H9 (cell line): ENCODE measurements at regions not wholly inside any gene's neighbourhood (a gene's known extent, or its start where the extent isn't known, plus 50 kb on each side); places are given as distances from the start of the nearest gene placed in this dataset.

Source experiments
- DNase-seq: peaks from one replicate; pipeline ENCODE4 v3.0.0-alpha.2; 2017
- H2AFZ ChIP-seq: one replicate; pipeline ENCODE4 v1.6.1; 2013; ENCODE audit warnings: mild to moderate bottlenecking, low read length, control low read depth, moderate library complexity
- H2AK5ac ChIP-seq: 2 replicates; pipeline ENCODE4 v1.6.1; 2013; ENCODE audit warnings: low read length, control low read depth, mixed read lengths; ENCODE audit not compliant: insufficient read length
- H2BK120ac ChIP-seq: one replicate; pipeline ENCODE4 v1.6.1; 2013; ENCODE audit warnings: low read depth, mild to moderate bottlenecking, low read length, control low read depth, inconsistent platforms; ENCODE audit not compliant: poor library complexity, severe bottlenecking
- H2BK12ac ChIP-seq: 2 replicates; pipeline ENCODE4 v1.6.1; 2013; ENCODE audit warnings: low read length, control low read depth, mixed read lengths, low read depth; ENCODE audit not compliant: insufficient read length
- H2BK15ac ChIP-seq: 2 replicates; pipeline ENCODE4 v1.6.1; 2013; ENCODE audit warnings: low read depth, low read length, control low read depth
- H2BK20ac ChIP-seq: one replicate; pipeline ENCODE4 v1.6.1; 2013; ENCODE audit warnings: low read depth, mild to moderate bottlenecking, low read length, control low read depth, inconsistent platforms; ENCODE audit not compliant: poor library complexity, severe bottlenecking
- H2BK5ac ChIP-seq: 2 replicates; pipeline ENCODE4 v1.6.1; 2013; ENCODE audit warnings: low read length, control low read depth, mixed read lengths; ENCODE audit not compliant: insufficient read length
- H3K14ac ChIP-seq: 2 replicates; pipeline ENCODE4 v1.6.1; 2013; ENCODE audit warnings: low read length, control low read depth; ENCODE audit not compliant: insufficient read depth
- H3K18ac ChIP-seq: 2 replicates; pipeline ENCODE4 v1.6.1; 2013; ENCODE audit warnings: low read depth, mild to moderate bottlenecking, mixed read lengths, low read length, control low read depth; ENCODE audit not compliant: insufficient read length
- H3K23ac ChIP-seq: 2 replicates; pipeline ENCODE4 v1.6.1; 2013; ENCODE audit warnings: low read length, control low read depth, mixed read lengths, low read depth; ENCODE audit not compliant: insufficient read length
- H3K23me2 ChIP-seq: 2 replicates; pipeline ENCODE4 v1.6.1; 2013; ENCODE audit warnings: low read depth, mild to moderate bottlenecking, mixed read lengths, low read length, control low read depth; ENCODE audit not compliant: insufficient read length, poor library complexity, severe bottlenecking
- H3K27ac ChIP-seq: 2 replicates; pipeline ENCODE4 v1.5.1; 2013; ENCODE audit warnings: low read length, control low read depth, mixed read lengths, low read depth; ENCODE audit not compliant: insufficient read length
- H3K27me3 ChIP-seq: 2 replicates; pipeline ENCODE4 v1.6.1; 2013; ENCODE audit warnings: low read length, control low read depth, inconsistent platforms; ENCODE audit not compliant: insufficient read depth
- H3K4ac ChIP-seq: 2 replicates; pipeline ENCODE4 v1.6.1; 2013; ENCODE audit warnings: low read depth, mild to moderate bottlenecking, control low read depth, inconsistent platforms, low read length, moderate library complexity
- H3K4me1 ChIP-seq: 2 replicates; pipeline ENCODE4 v1.6.1; 2013; ENCODE audit warnings: low read length, control low read depth, inconsistent platforms; ENCODE audit not compliant: insufficient read depth
- H3K4me2 ChIP-seq: 2 replicates; pipeline ENCODE4 v1.6.1; 2013; ENCODE audit warnings: low read length, control low read depth, mixed read lengths; ENCODE audit not compliant: insufficient read length, insufficient read depth
- H3K56ac ChIP-seq: 2 replicates; pipeline ENCODE4 v1.6.1; 2013; ENCODE audit warnings: low read depth, mild to moderate bottlenecking, mixed read lengths, low read length, control low read depth; ENCODE audit not compliant: insufficient read length
- H3K79me1 ChIP-seq: 2 replicates; pipeline ENCODE4 v1.6.1; 2013; ENCODE audit warnings: low read depth, mild to moderate bottlenecking, moderate library complexity, low read length, control low read depth, inconsistent platforms; ENCODE audit not compliant: insufficient read depth, poor library complexity, severe bottlenecking
- H3K79me2 ChIP-seq: 2 replicates; pipeline ENCODE4 v1.6.1; 2013; ENCODE audit warnings: low read length, control low read depth, inconsistent platforms; ENCODE audit not compliant: insufficient read depth
- H3K9ac ChIP-seq: 2 replicates; pipeline ENCODE4 v1.6.1; 2013; ENCODE audit warnings: low read length, control low read depth, mixed read lengths; ENCODE audit not compliant: insufficient read length; ENCODE audit errors: extremely low read depth
- H3K9me3 ChIP-seq: one replicate; pipeline ENCODE4 v1.6.1; 2013; ENCODE audit warnings: low read depth, low read length, inconsistent platforms; ENCODE audit not compliant: control insufficient read depth
- H3T11ph ChIP-seq: one replicate; pipeline ENCODE4 v1.6.1; 2013; ENCODE audit warnings: mild to moderate bottlenecking, low read length, control low read depth, inconsistent platforms
- H4K20me1 ChIP-seq: one replicate; pipeline ENCODE4 v1.6.1; 2013; ENCODE audit not compliant: control insufficient read depth, insufficient read length, insufficient read depth
- H4K5ac ChIP-seq: 2 replicates; pipeline ENCODE4 v1.6.1; 2013; ENCODE audit warnings: low read depth, mild to moderate bottlenecking, mixed read lengths, low read length, control low read depth; ENCODE audit not compliant: insufficient read length
- H4K8ac ChIP-seq: replicated peaks from 2 replicates; pipeline ENCODE4 v1.6.1; 2013; ENCODE audit warnings: low read length, control low read depth, mixed read lengths, low read depth; ENCODE audit not compliant: insufficient read length
- H4K91ac ChIP-seq: 2 replicates; pipeline ENCODE4 v1.6.1; 2013; ENCODE audit warnings: low read depth, mild to moderate bottlenecking, moderate library complexity, mixed read lengths, low read length, control low read depth; ENCODE audit not compliant: insufficient read length
- H3K27ac Mint-ChIP-seq, 3 experiments: 2 replicates in 2 of 3; 3 replicates in 1 of 3; pipeline ENCODE4 v1.8.0; 2020 to 2021; ENCODE audit warnings: mixed read lengths in 3 of 3, mild to moderate bottlenecking in 1 of 3, moderate library complexity in 1 of 3
- H3K27me3 Mint-ChIP-seq: 2 replicates; pipeline ENCODE4 v1.8.0; 2021; ENCODE audit warnings: low read depth, mild to moderate bottlenecking, moderate library complexity, mixed read lengths
- H3K36me3 Mint-ChIP-seq, 3 experiments: 2 replicates in 2 of 3; 3 replicates in 1 of 3; pipeline ENCODE4 v1.8.0; 2020 to 2021; ENCODE audit warnings: low read depth in 3 of 3, mixed read lengths in 3 of 3; ENCODE audit not compliant: insufficient read depth in 1 of 3
- H3K4me1 Mint-ChIP-seq, 2 experiments: 2 replicates each; pipeline ENCODE4 v1.8.0; 2020; ENCODE audit warnings: mixed read lengths in 2 of 2
- H3K4me3 Mint-ChIP-seq, 2 experiments: 2 replicates in 1 of 2; 3 replicates in 1 of 2; pipeline ENCODE4 v1.8.0; 2020 to 2021; ENCODE audit warnings: mild to moderate bottlenecking in 2 of 2, mixed read lengths in 2 of 2, moderate library complexity in 1 of 2
- H3K9me3 Mint-ChIP-seq, 2 experiments: 2 replicates in 1 of 2; 3 replicates in 1 of 2; pipeline ENCODE4 v1.8.0; 2020; ENCODE audit warnings: mild to moderate bottlenecking in 2 of 2, mixed read lengths in 2 of 2, moderate library complexity in 1 of 2
- TF ChIP-seq, protein P1 (sequence below): fragments of 200-600 bp; sonication (generic); conservative IDR thresholded peaks from 3 replicates; pipeline ENCODE4 v1.8.0; 2021; ENCODE audit warnings: antibody characterized with exemption, mild to moderate bottlenecking

DNA sequence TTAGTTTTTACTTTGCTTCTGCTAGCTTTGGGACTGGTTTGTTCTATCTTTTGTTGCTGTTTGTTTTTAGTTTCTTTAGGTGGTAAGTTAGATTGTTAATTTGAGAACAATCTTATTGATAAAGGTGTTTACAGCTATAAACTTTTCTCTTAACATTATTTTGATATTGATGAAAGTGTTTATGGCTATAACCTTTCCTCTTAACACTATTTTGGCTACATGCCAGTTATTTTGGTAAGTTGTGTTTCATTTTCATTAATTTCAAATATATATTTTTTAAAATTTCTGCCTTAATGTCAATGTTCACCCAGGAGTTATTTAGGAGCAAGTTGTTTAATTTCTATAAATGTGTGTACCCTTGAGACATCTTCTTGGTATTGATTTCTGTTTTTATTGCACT, 229.6 kb upstream of the SYT4 start:
- H3K9me3 ChIP-seq = no peaks in the 10 kb centered on the region
- no peaks in the 10 kb centered on the region for H3K79me1 ChIP-seq
- H2BK12ac ChIP-seq = no peak overlapping the region
- Mint-ChIP-seq H3K36me3 (peaks cover 0 to 30% (median 23%) of the 10 kb centered on the region in 3 experiments; a peak in 6 of 7 replicates), H3K4me1 (no peaks in the 10 kb centered on the region), H3K9me3 (peaks cover 39 to 42% of the 10 kb centered on the region in 2 experiments), H3K27me3 (no peaks in the 10 kb centered on the region), H3K27ac (no peak overlapping the region), H3K4me3 (no peak overlapping the region)
- no peaks in the 10 kb centered on the region for H3K79me2 ChIP-seq
- H3K56ac ChIP-seq = no peak overlapping the region
- no peak overlapping the region for H2BK15ac ChIP-seq
- no peak overlapping the region for H3K14ac ChIP-seq
- no peak overlapping the region for H2BK120ac ChIP-seq
- H4K5ac ChIP-seq = no peak overlapping the region
- H2BK5ac ChIP-seq = no peak overlapping the region
- no peak overlapping the region for H2AK5ac ChIP-seq
- no peak overlapping the region for H3K4me2 ChIP-seq
- H3K4ac ChIP-seq = no peak overlapping the region
- TF ChIP-seq, protein P1, sequence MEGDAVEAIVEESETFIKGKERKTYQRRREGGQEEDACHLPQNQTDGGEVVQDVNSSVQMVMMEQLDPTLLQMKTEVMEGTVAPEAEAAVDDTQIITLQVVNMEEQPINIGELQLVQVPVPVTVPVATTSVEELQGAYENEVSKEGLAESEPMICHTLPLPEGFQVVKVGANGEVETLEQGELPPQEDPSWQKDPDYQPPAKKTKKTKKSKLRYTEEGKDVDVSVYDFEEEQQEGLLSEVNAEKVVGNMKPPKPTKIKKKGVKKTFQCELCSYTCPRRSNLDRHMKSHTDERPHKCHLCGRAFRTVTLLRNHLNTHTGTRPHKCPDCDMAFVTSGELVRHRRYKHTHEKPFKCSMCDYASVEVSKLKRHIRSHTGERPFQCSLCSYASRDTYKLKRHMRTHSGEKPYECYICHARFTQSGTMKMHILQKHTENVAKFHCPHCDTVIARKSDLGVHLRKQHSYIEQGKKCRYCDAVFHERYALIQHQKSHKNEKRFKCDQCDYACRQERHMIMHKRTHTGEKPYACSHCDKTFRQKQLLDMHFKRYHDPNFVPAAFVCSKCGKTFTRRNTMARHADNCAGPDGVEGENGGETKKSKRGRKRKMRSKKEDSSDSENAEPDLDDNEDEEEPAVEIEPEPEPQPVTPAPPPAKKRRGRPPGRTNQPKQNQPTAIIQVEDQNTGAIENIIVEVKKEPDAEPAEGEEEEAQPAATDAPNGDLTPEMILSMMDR = no peak
- H3T11ph ChIP-seq = no peak overlapping the region
- H2AFZ ChIP-seq = no peak overlapping the region
- no peaks in the 10 kb centered on the region for H3K27me3 ChIP-seq
- H3K23me2 ChIP-seq = no peaks in the 10 kb centered on the region
- no peak overlapping the region for H3K27ac ChIP-seq
- H2BK20ac ChIP-seq = no peak overlapping the region
- no peaks in the 10 kb centered on the region for H3K4me1 ChIP-seq
- H4K91ac ChIP-seq = no peak overlapping the region
- H3K9ac ChIP-seq = no peak overlapping the region
- H3K23ac ChIP-seq = no peak overlapping the region
- no peak for DNase-seq
- H4K20me1 ChIP-seq = no peaks in the 10 kb centered on the region
- H3K18ac ChIP-seq = no peak overlapping the region
- H4K8ac ChIP-seq = no peak overlapping the region
